ENCODE measurements at regions not wholly inside any gene's neighbourhood (a gene's known extent, or its start where the extent isn't known, plus 50 kb on each side); places are given as distances from the start of the nearest gene placed in this dataset.

DNA sequence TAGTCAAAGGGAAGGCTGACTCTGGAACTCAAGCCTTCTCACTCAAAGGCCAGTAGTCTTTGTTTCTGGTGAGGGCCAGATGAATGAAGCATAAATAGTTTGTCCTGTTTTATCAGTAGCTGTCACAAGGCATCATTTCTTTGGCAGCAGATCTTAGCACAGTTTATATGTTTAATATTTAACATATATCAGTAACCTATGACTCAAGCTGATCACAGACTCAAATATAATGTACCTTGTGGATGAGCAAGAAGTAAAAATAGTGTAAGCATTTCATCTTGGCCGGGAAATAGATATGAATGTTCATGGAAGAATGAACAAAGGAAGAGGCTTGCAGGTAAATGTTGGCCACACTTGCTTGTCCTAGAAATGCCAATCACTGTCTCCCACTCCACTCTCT is 158.3 kb upstream of the BMP4 start:
- H3K36me3 Mint-ChIP-seq (ENCODE audit: insufficient read depth, unreplicated experiment): no peaks in the 10 kb centered on the region
- no TSS peak for BruUV-seq (replicated peaks)
- no peak for TF ChIP-seq CTCF (IDR thresholded peaks at IDR 0.05; ENCODE audit: insufficient read depth in 1 of 2, low read depth in 1 of 2, low read length in 1 of 2, severe bottlenecking in 1 of 2, unreplicated experiment in 1 of 2)
- H3K4me3 Mint-ChIP-seq (ENCODE audit: unreplicated experiment): no peak overlapping the region
- H3K27me3 Mint-ChIP-seq (ENCODE audit: insufficient read depth, unreplicated experiment): no peaks in the 10 kb centered on the region
- intact Hi-C loops (cut with micrococcal nuclease; ENCODE audit: unreplicated experiment): no loop called here
- DNase-seq: no peak
- no peaks in the 10 kb centered on the region for H3K4me1 ChIP-seq
- no peaks in the 10 kb centered on the region for H3K36me3 ChIP-seq (ENCODE audit: control insufficient read depth, insufficient read depth, low read length)
- H3K27ac Mint-ChIP-seq (ENCODE audit: unreplicated experiment): no peak overlapping the region
- H3K4me3 ChIP-seq (ENCODE audit: low read depth, low read length): no peak overlapping the region
- H3K4me1 Mint-ChIP-seq (ENCODE audit: low read depth, unreplicated experiment): no peaks in the 10 kb centered on the region
- peaks cover 24% of the 10 kb centered on the region for H3K9me3 Mint-ChIP-seq (ENCODE audit: unreplicated experiment)
- ChIA-PET POLR2A (no interaction called here), CTCF (no interaction called here)
- H3K9me3 ChIP-seq: no peaks in the 10 kb centered on the region
- no peaks in the 10 kb centered on the region for H3K27me3 ChIP-seq (replicated peaks; ENCODE audit: control insufficient read depth, insufficient read depth, low read length)

- no peaks in the 10 kb centered on the region for H3K4me1 ChIP-seq
- no peaks in the 10 kb centered on the region for H3K4me1 Mint-ChIP-seq (ENCODE audit: low read depth, unreplicated experiment)
- no peaks in the 10 kb centered on the region for H3K9me3 ChIP-seq
- no peaks in the 10 kb centered on the region for H3K36me3 Mint-ChIP-seq (ENCODE audit: insufficient read depth, unreplicated experiment)
- no peaks in the 10 kb centered on the region for H3K27me3 ChIP-seq (replicated peaks; ENCODE audit: control insufficient read depth, insufficient read depth, low read length)
- peaks cover 23% of the 10 kb centered on the region for H3K9me3 Mint-ChIP-seq (ENCODE audit: unreplicated experiment)
- no peak for DNase-seq
- intact Hi-C loops (cut with micrococcal nuclease; ENCODE audit: unreplicated experiment): no loop called here
- CTCF ChIA-PET: no interaction called here
- H3K4me3 Mint-ChIP-seq (ENCODE audit: unreplicated experiment): no peak overlapping the region
- H3K36me3 ChIP-seq (ENCODE audit: control insufficient read depth, insufficient read depth, low read length): no peaks in the 10 kb centered on the region
- H3K4me3 ChIP-seq (ENCODE audit: low read depth, low read length): no peak overlapping the region
- POLR2A ChIA-PET: no interaction called here
- no peak overlapping the region for H3K27ac Mint-ChIP-seq (ENCODE audit: unreplicated experiment)
- TF ChIP-seq CTCF (IDR thresholded peaks at IDR 0.05; ENCODE audit: insufficient read depth in 1 of 2, low read depth in 1 of 2, low read length in 1 of 2, severe bottlenecking in 1 of 2, unreplicated experiment in 1 of 2): no peak
- no peaks in the 10 kb centered on the region for H3K27me3 Mint-ChIP-seq (ENCODE audit: insufficient read depth, unreplicated experiment)
- no TSS peak for BruUV-seq (replicated peaks)
Measured at GRCh38 chr14:54116198-54116885, 159.7 kb upstream of the BMP4 start.

- H3K4me1 ChIP-seq: no peaks in the 10 kb centered on the region
- H3K4me1 Mint-ChIP-seq (ENCODE audit: low read depth, unreplicated experiment): no peaks in the 10 kb centered on the region
- no peak overlapping the region for H3K27ac Mint-ChIP-seq (ENCODE audit: unreplicated experiment)
- intact Hi-C loops (cut with micrococcal nuclease; ENCODE audit: unreplicated experiment): no loop called here
- no peaks in the 10 kb centered on the region for H3K27me3 Mint-ChIP-seq (ENCODE audit: insufficient read depth, unreplicated experiment)
- TF ChIP-seq CTCF (IDR thresholded peaks at IDR 0.05; ENCODE audit: insufficient read depth in 1 of 2, low read depth in 1 of 2, low read length in 1 of 2, severe bottlenecking in 1 of 2, unreplicated experiment in 1 of 2): no peak
- H3K27me3 ChIP-seq (replicated peaks; ENCODE audit: control insufficient read depth, insufficient read depth, low read length): no peaks in the 10 kb centered on the region
- BruUV-seq (replicated peaks): no TSS peak
- no peaks in the 10 kb centered on the region for H3K9me3 ChIP-seq
- POLR2A ChIA-PET: no interaction called here
- CTCF ChIA-PET: no interaction called here
- no peak overlapping the region for H3K4me3 ChIP-seq (ENCODE audit: low read depth, low read length)
- H3K9me3 Mint-ChIP-seq (ENCODE audit: unreplicated experiment): peaks cover 16% of the 10 kb centered on the region
- H3K36me3 Mint-ChIP-seq (ENCODE audit: insufficient read depth, unreplicated experiment): no peaks in the 10 kb centered on the region
- H3K4me3 Mint-ChIP-seq (ENCODE audit: unreplicated experiment): no peak overlapping the region
- no peaks in the 10 kb centered on the region for H3K36me3 ChIP-seq (ENCODE audit: control insufficient read depth, insufficient read depth, low read length)
- DNase-seq: no peak
Measured at GRCh38 chr14:54116972-54117371, 160.3 kb upstream of the BMP4 start.

Data from Caco-2 (cell line).